Common myeloid progenitor, CD34-positive (primary cell): ENCODE measurements at regions not wholly inside any gene's neighbourhood (a gene's known extent, or its start where the extent isn't known, plus 50 kb on each side); places are given as distances from the start of the nearest gene placed in this dataset.
"Not testable (repeated sequence)": the region's sequence is repeated elsewhere in the genome, so short reads cannot be mapped to it uniquely, and the experiment has no call there.

Source experiments
- CTCF ChIA-PET: fragments of 350-600 bp; sonication (Branson Sonifier 250); formaldehyde crosslinking; loops from one replicate; lab custom pipeline; 2021; ENCODE audit warnings: antibody characterized with exemption; lab: Charles Lee
- POLR2A ChIA-PET: fragments of 350-600 bp; sonication (Branson Sonifier 250); formaldehyde crosslinking; loops from one replicate; lab custom pipeline; 2021; ENCODE audit warnings: antibody characterized with exemption; lab: Charles Lee
- DNase-seq, 3 donors: peaks; one replicate each; pipeline versions ENCODE4 v3.0.0 to v3.0.0-alpha.2; 2013
- H3K27ac ChIP-seq, 2 experiments: 1 replicate in 1 of 2; 2 replicates in 1 of 2; pipeline ENCODE4 v1.7.0; 2013; ENCODE audit warnings: inconsistent platforms in 2 of 2, low read length in 2 of 2, mild to moderate bottlenecking in 2 of 2, low read depth in 1 of 2, moderate library complexity in 1 of 2; ENCODE audit not compliant: severe bottlenecking in 2 of 2, insufficient read depth in 1 of 2, poor library complexity in 1 of 2
- H3K27me3 ChIP-seq, 5 experiments: replicated peaks in 2 of 5; 1 replicate in 3 of 5; 2 replicates in 2 of 5; pipeline versions ENCODE4 v1.6.1 to v1.7.0; 2013; ENCODE audit warnings: low read length in 4 of 5, mild to moderate bottlenecking in 2 of 5, moderate library complexity in 2 of 5, inconsistent platforms in 1 of 5; ENCODE audit not compliant: insufficient read depth in 5 of 5, control insufficient read depth in 4 of 5
- H3K36me3 ChIP-seq, 4 experiments: 1 replicate in 2 of 4; 2 replicates in 2 of 4; pipeline versions ENCODE4 v1.6.1 to v1.7.0; 2013; ENCODE audit warnings: low read length in 3 of 4, control low read depth in 1 of 4, mild to moderate bottlenecking in 1 of 4; ENCODE audit not compliant: control insufficient read depth in 4 of 4, insufficient read depth in 4 of 4
- H3K4me1 ChIP-seq, 4 experiments: 1 replicate in 3 of 4; 2 replicates in 1 of 4; pipeline versions ENCODE4 v1.6.1 to v1.7.1; 2013; ENCODE audit warnings: low read length in 3 of 4, mild to moderate bottlenecking in 3 of 4, control low read depth in 1 of 4, inconsistent platforms in 1 of 4, moderate library complexity in 1 of 4; ENCODE audit not compliant: control insufficient read depth in 4 of 4, insufficient read depth in 4 of 4; ENCODE audit errors: control extremely low read depth in 1 of 4
- H3K4me3 ChIP-seq, 7 experiments: 1 replicate in 4 of 7; 2 replicates in 3 of 7; pipeline versions ENCODE4 v1.5.1 to v1.7.0; 2013; ENCODE audit warnings: mild to moderate bottlenecking in 7 of 7, low read length in 6 of 7, moderate library complexity in 6 of 7, inconsistent platforms in 2 of 7, low read depth in 2 of 7, control low read depth in 1 of 7; ENCODE audit not compliant: insufficient read depth in 4 of 7, control insufficient read depth in 1 of 7; ENCODE audit errors: extremely low read depth in 1 of 7
- H3K9me3 ChIP-seq, 5 experiments: 1 replicate in 4 of 5; 2 replicates in 1 of 5; pipeline versions ENCODE4 v1.6.1 to v1.7.1; 2013; ENCODE audit warnings: low read length in 4 of 5, mild to moderate bottlenecking in 2 of 5, inconsistent platforms in 1 of 5, low read depth in 1 of 5, moderate library complexity in 1 of 5; ENCODE audit not compliant: control insufficient read depth in 4 of 5, insufficient read depth in 2 of 5; ENCODE audit errors: control extremely low read depth in 1 of 5
- WGBS: methylation state at CpG from one replicate; pipeline ENCODE4 v1.1.5; 2013; ENCODE audit not compliant: insufficient coverage; 5-methylcytosine and 5-hydroxymethylcytosine counted together

- H3K9me3 ChIP-seq, H3K36me3 ChIP-seq, H3K4me3 ChIP-seq, CTCF ChIA-PET, DNase-seq, H3K27me3 ChIP-seq, H3K27ac ChIP-seq, POLR2A ChIA-PET, H3K4me1 ChIP-seq: not testable (repeated sequence)
- WGBS, result no CpG with 5 or more reads among the region's 25 CpGs
Observed at GRCh38 chr6:26720663-26721218, 61.2 kb upstream of the ZNF322 start.

GRCh38 chr6:26730019-26730766 is 70.6 kb upstream of the ZNF322 start:
- H3K27me3 ChIP-seq, H3K36me3 ChIP-seq, H3K4me3 ChIP-seq, H3K9me3 ChIP-seq, POLR2A ChIA-PET, DNase-seq, H3K27ac ChIP-seq, H3K4me1 ChIP-seq, CTCF ChIA-PET: not testable (repeated sequence)
- WGBS, result no CpG with 5 or more reads among the region's 31 CpGs

GRCh38 chr6:26734776-26735472 is 75.4 kb upstream of the ZNF322 start:
- H3K9me3 ChIP-seq, H3K36me3 ChIP-seq, DNase-seq, H3K4me3 ChIP-seq, POLR2A ChIA-PET, CTCF ChIA-PET, H3K4me1 ChIP-seq, H3K27ac ChIP-seq, H3K27me3 ChIP-seq: not testable (repeated sequence)
- no CpG with 5 or more reads among the region's 36 CpGs for WGBS

DNA sequence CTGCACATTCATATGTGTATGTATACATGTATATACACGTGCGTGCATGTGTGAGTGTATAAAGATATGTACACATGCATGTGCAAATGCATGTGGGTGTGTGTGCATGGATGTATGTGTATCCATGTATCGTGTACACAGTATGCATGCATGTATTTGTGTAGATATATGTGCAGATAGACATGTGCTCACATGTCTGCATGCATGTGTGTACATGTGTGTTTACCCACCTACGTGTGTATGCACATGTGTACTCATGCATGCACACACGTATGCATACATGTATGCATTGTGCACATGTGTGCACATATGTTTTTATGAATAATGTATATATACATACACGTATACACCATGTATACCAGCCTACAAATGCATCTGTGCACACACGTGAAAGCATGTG is 80.3 kb upstream of the ZNF322 start:
- Histone ChIP-seq H3K9me3 (peaks cover 0 to 18% (median 8%) of the 10 kb centered on the region in 5 experiments), H3K27ac (no peak overlapping the region), H3K27me3 (peaks cover 6 to 30% (median 10%) of the 10 kb centered on the region in 5 experiments), H3K4me1 (peaks cover 0 to 3% (median 1%) of the 10 kb centered on the region in 4 experiments), H3K36me3 (no peaks in the 10 kb centered on the region), H3K4me3 (no peak overlapping the region)
- CTCF ChIA-PET, result no interaction called here
- 94% methylated on average over 2 of the region's 7 CpGs for WGBS
- POLR2A ChIA-PET, result no interaction called here
- no peak for DNase-seq

DNA sequence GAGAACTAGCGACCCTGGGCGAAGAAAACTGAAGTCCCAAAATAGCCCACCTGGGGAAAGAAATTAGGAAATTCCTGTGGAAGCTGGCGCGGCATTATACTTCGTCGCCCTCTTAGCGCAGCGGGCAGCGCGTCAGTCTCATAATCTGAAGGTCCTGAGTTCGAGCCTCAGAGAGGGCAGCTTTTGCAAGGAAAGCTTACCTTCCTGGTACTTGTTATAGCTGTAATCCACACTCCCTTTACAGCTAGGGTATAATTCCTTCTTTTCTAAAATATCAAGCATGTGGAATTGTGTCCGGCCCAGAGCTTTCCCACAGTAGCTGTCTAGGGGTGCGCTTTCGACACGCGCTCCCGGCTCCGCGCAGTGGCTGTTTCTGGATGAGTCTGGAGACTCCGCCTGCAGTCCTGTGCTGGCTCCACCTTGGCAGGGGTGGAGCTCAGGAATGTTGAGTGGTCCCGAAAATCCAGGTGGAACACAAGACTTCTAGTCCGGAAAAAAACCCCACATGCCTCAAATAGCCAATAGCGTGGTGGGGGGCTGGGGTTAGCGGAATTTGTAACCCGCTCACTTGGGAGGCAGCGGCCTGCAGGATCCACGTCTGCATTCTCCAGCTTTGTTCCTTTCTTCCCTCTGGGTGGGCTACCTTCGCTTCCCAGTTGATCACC is 83.7 kb upstream of the ZNF322 start:
- no peak for DNase-seq
- CTCF ChIA-PET, result no interaction called here
- Histone ChIP-seq H3K4me1 (peaks cover 0 to 3% (median 1%) of the 10 kb centered on the region in 4 experiments), H3K9me3 (peaks cover 0 to 25% (median 14%) of the 10 kb centered on the region in 5 experiments), H3K36me3 (no peaks in the 10 kb centered on the region), H3K27me3 (peaks cover 8 to 50% (median 20%) of the 10 kb centered on the region in 5 experiments), H3K4me3 (no peak overlapping the region), H3K27ac (no peak overlapping the region)
- 14% methylated on average over 22 of the region's 28 CpGs for WGBS
- POLR2A ChIA-PET, result no interaction called here

- POLR2A ChIA-PET, result no interaction called here
- DNase-seq, result no peak
- no peaks in the 10 kb centered on the region for H3K36me3 ChIP-seq
- 4% methylated on average over 23 of the region's 27 CpGs for WGBS
- H3K9me3 ChIP-seq, result peaks cover 0 to 25% (median 14%) of the 10 kb centered on the region in 5 experiments
- H3K4me3 ChIP-seq, result no peak overlapping the region
- CTCF ChIA-PET, result no interaction called here
- H3K27ac ChIP-seq, result no peak overlapping the region
- H3K27me3 ChIP-seq, result peaks cover 8 to 56% (median 21%) of the 10 kb centered on the region in 5 experiments
- H3K4me1 ChIP-seq, result peaks cover 0 to 3% (median 1%) of the 10 kb centered on the region in 4 experiments
Observed at GRCh38 chr6:26743941-26744699, 84.6 kb upstream of the ZNF322 start.
